Keratinocyte (primary cell): ENCODE measurements at regions not wholly inside any gene's neighbourhood (a gene's known extent, or its start where the extent isn't known, plus 50 kb on each side); places are given as distances from the start of the nearest gene placed in this dataset.

Source experiments
- DNase-seq: peaks from one replicate; pipeline ENCODE4 v3.0.0-alpha.2; 2011; ENCODE audit warnings: low read depth, missing footprints, low spot score
- FAIRE-seq: peaks from 2 replicates; lab custom pipeline; 2011; peaks lifted over from hg19 to GRCh38; lab: Jason Lieb, UNC
- H2AFZ ChIP-seq: 2 replicates; pipeline ENCODE4 v1.6.0; 2012; ENCODE audit warnings: low read length, control low read depth, inconsistent platforms; ENCODE audit not compliant: control insufficient read depth
- H3K27ac ChIP-seq: 2 replicates; pipeline ENCODE4 v1.5.1; 2011; ENCODE audit warnings: low read length; ENCODE audit not compliant: control insufficient read depth, insufficient read depth
- H3K27me3 ChIP-seq: 3 replicates; pipeline ENCODE4 v1.6.0; 2011; ENCODE audit warnings: low read length; ENCODE audit not compliant: control insufficient read depth, insufficient read depth; ENCODE audit errors: extremely low read depth
- H3K36me3 ChIP-seq, 2 experiments: 2 replicates in 1 of 2; 3 replicates in 1 of 2; pipeline ENCODE4 v1.5.1; 2011; ENCODE audit warnings: low read length in 2 of 2, mild to moderate bottlenecking in 1 of 2; ENCODE audit not compliant: control insufficient read depth in 2 of 2, insufficient read depth in 2 of 2; ENCODE audit errors: extremely low read depth in 1 of 2
- H3K4me1 ChIP-seq: 3 replicates; pipeline ENCODE4 v1.5.1; 2011; ENCODE audit warnings: low read length; ENCODE audit not compliant: control insufficient read depth, insufficient read depth; ENCODE audit errors: extremely low read depth
- H3K4me2 ChIP-seq: 3 replicates; pipeline ENCODE4 v1.6.0; 2011; ENCODE audit warnings: low read depth, low read length; ENCODE audit not compliant: control insufficient read depth, insufficient read depth; ENCODE audit errors: extremely low read depth
- H3K4me3 ChIP-seq, 3 experiments: fragments of 200-600 bp in 1 of 3; sonication (generic) in 1 of 3; 2 replicates in 2 of 3; 3 replicates in 1 of 3; pipeline ENCODE4 v1.5.1; 2011 to 2016; ENCODE audit warnings: low read length in 3 of 3, mild to moderate bottlenecking in 3 of 3, control low read depth in 2 of 3, inconsistent platforms in 1 of 3, low read depth in 1 of 3, mixed read lengths in 1 of 3, mixed run types in 1 of 3, moderate library complexity in 1 of 3; ENCODE audit not compliant: control insufficient read depth in 2 of 3, insufficient read depth in 2 of 3; ENCODE audit errors: extremely low read depth in 1 of 3
- H3K79me2 ChIP-seq: 2 replicates; pipeline ENCODE4 v1.6.0; 2012; ENCODE audit warnings: low read length; ENCODE audit not compliant: control insufficient read depth, insufficient read depth
- H3K9ac ChIP-seq: 3 replicates; pipeline ENCODE4 v1.6.0; 2011; ENCODE audit warnings: low read length; ENCODE audit not compliant: control insufficient read depth, insufficient read depth; ENCODE audit errors: extremely low read depth
- H3K9me1 ChIP-seq: 3 replicates; pipeline ENCODE4 v1.6.0; 2011; ENCODE audit warnings: low read length; ENCODE audit not compliant: control insufficient read depth, insufficient read depth; ENCODE audit errors: extremely low read depth
- H3K9me3 ChIP-seq: 2 replicates; pipeline ENCODE4 v1.5.1; 2012; ENCODE audit warnings: low read depth, low read length; ENCODE audit not compliant: control insufficient read depth
- H4K20me1 ChIP-seq: 3 replicates; pipeline ENCODE4 v1.6.0; 2011; ENCODE audit warnings: low read length; ENCODE audit not compliant: control insufficient read depth, insufficient read depth; ENCODE audit errors: extremely low read depth
- CTCF ChIP-seq, 3 experiments: IDR thresholded peaks in 1 of 3; conservative IDR thresholded peaks in 1 of 3; optimal IDR thresholded peaks in 1 of 3; 2 replicates in 2 of 3; 3 replicates in 1 of 3; pipeline versions ENCODE3 to v1.5.1; 2011; ENCODE audit warnings: low read length in 3 of 3, mild to moderate bottlenecking in 3 of 3, moderate library complexity in 2 of 3, control low read depth in 1 of 3, inconsistent platforms in 1 of 3; ENCODE audit not compliant: insufficient read depth in 2 of 3; ENCODE audit errors: extremely low read depth in 1 of 3
- EZH2 ChIP-seq: IDR thresholded peaks from one replicate; pipeline ENCODE4 v1.6.1; 2012; ENCODE audit warnings: inconsistent platforms, mild to moderate bottlenecking, low read length, moderate library complexity
- dilution Hi-C: fragments of 300-500 bp; cut with MboI; formaldehyde crosslinking; loops from one replicate; pipeline ENCODE4 v1.7.0; 2020; ENCODE audit warnings: low sequenced_read_pairs; ENCODE audit not compliant: extremely low pct_ligation_motif_present

GRCh38 chr13:50616101-50616500 is 227.4 kb downstream of the DLEU7 start:
- Histone ChIP-seq H3K9me3 (no peaks in the 10 kb centered on the region), H2AFZ (no peak overlapping the region), H3K79me2 (no peaks in the 10 kb centered on the region), H3K4me3 (no peak overlapping the region), H3K4me2 (no peak overlapping the region), H3K27me3 (no peaks in the 10 kb centered on the region), H3K9ac (no peak overlapping the region), H3K27ac (no peak overlapping the region), H4K20me1 (no peaks in the 10 kb centered on the region), H3K36me3 (no peaks in the 10 kb centered on the region), H3K9me1 (no peaks in the 10 kb centered on the region), H3K4me1 (peaks cover 6% of the 10 kb centered on the region)
- FAIRE-seq (no peak), DNase-seq (peak; percentile 5)
- TF ChIP-seq CTCF (optimal IDR thresholded peaks at IDR 0.05 in 1 of 3, IDR thresholded peaks at IDR 0.05 in 1 of 3, conservative IDR thresholded peaks at IDR 0.05 in 1 of 3; ENCODE audit: extremely low read depth in 1 of 3, insufficient read depth in 2 of 3, low read length in 3 of 3) (peak in 1 of 3 experiments; percentile 5), EZH2 (no peak)
- dilution Hi-C loops, result no loop called here

GRCh38 chr13:50617134-50617721 is 226.3 kb downstream of the DLEU7 start:
- DNase-seq (peak; percentile 7), FAIRE-seq (peak; percentile 51)
- Histone ChIP-seq H3K9ac (no peak overlapping the region), H3K27ac (no peak overlapping the region), H3K36me3 (no peaks in the 10 kb centered on the region), H3K4me1 (peaks cover 6% of the 10 kb centered on the region), H2AFZ (no peak overlapping the region), H3K79me2 (no peaks in the 10 kb centered on the region), H3K9me1 (no peaks in the 10 kb centered on the region), H3K4me2 (no peak overlapping the region), H3K27me3 (no peaks in the 10 kb centered on the region), H3K9me3 (no peaks in the 10 kb centered on the region), H3K4me3 (no peak overlapping the region), H4K20me1 (no peaks in the 10 kb centered on the region)
- TF ChIP-seq EZH2 (no peak), CTCF (optimal IDR thresholded peaks at IDR 0.05 in 1 of 3, IDR thresholded peaks at IDR 0.05 in 1 of 3, conservative IDR thresholded peaks at IDR 0.05 in 1 of 3; ENCODE audit: extremely low read depth in 1 of 3, insufficient read depth in 2 of 3, low read length in 3 of 3) (no peak)
- dilution Hi-C loops, result no loop called here
